Suprapubic skin (tissue), 4 donors: ENCODE measurements at regions not wholly inside any gene's neighbourhood (a gene's known extent, or its start where the extent isn't known, plus 50 kb on each side); places are given as distances from the start of the nearest gene placed in this dataset.

Experiments used
- CTCF ChIP-seq, 2 donors: fragments of 200-600 bp in 1 of 2; fragments of 450-650 bp in 1 of 2; sonication (generic) in 1 of 2; IDR thresholded peaks; one replicate each; pipeline ENCODE4 v1.5.1; 2016 to 2019; ENCODE audit warnings: antibody characterized with exemption in 2 of 2, mild to moderate bottlenecking in 1 of 2, moderate library complexity in 1 of 2
- POLR2A ChIP-seq, 2 donors: fragments of 450-650 bp; IDR thresholded peaks; one replicate each; pipeline ENCODE4 v1.6.1; 2017; ENCODE audit warnings: antibody characterized with exemption in 2 of 2, mild to moderate bottlenecking in 2 of 2, moderate library complexity in 2 of 2
- POLR2AphosphoS5 ChIP-seq, 3 donors: sonication (generic); formaldehyde crosslinking; IDR thresholded peaks; one replicate each; pipeline ENCODE4 v1.6.1; 2017; ENCODE audit warnings: antibody characterized with exemption in 3 of 3

- TF ChIP-seq CTCF (IDR thresholded peaks at IDR 0.05) (no peak), POLR2A (IDR thresholded peaks at IDR 0.05) (no peak), POLR2AphosphoS5 (IDR thresholded peaks at IDR 0.05) (no peak)
These were observed 63.4 kb upstream of the ZNF354B start for GRCh38 chr5:178796165-178796945.
